ENCODE measurements at regions not wholly inside any gene's neighbourhood (a gene's known extent, or its start where the extent isn't known, plus 50 kb on each side); places are given as distances from the start of the nearest gene placed in this dataset.

- no peak overlapping the region for H3K4me2 ChIP-seq (ENCODE audit: insufficient read depth, low read length)
- in situ Hi-C loops (cut with MboI) (no loop called here), intact Hi-C loops (cut with micrococcal nuclease) (no loop called here)
- no peaks in the 10 kb centered on the region for H3K9me1 ChIP-seq (ENCODE audit: control insufficient read depth, insufficient read depth, low read length)
- H3K27me3 ChIP-seq (ENCODE audit: control insufficient read depth in 2 of 2, insufficient read depth in 2 of 2, low read length in 2 of 2), result peaks cover 10 to 45% of the 10 kb centered on the region in 2 experiments
- H2AFZ ChIP-seq (ENCODE audit: low read depth, low read length), result no peak overlapping the region
- H3K9ac ChIP-seq (ENCODE audit: insufficient read depth in 1 of 2, low read depth in 2 of 2, low read length in 2 of 2), result no peak overlapping the region
- H4K20me1 ChIP-seq (replicated peaks; ENCODE audit: control insufficient read depth, insufficient read depth, low read length), result no peaks in the 10 kb centered on the region
- H3K4me1 ChIP-seq (replicated peaks in 1 of 2; ENCODE audit: control insufficient read depth in 2 of 2, insufficient read depth in 2 of 2, low read length in 2 of 2), result no peaks in the 10 kb centered on the region
- H3K79me2 ChIP-seq (ENCODE audit: control insufficient read depth, insufficient read depth, low read length), result no peaks in the 10 kb centered on the region
- no peak overlapping the region for H3K27ac ChIP-seq (ENCODE audit: extremely low read depth, low read depth, low read length)
- H3K36me3 ChIP-seq (ENCODE audit: control insufficient read depth, insufficient read depth, low read length), result no peaks in the 10 kb centered on the region
- ATAC-seq (no peak), DNase-seq (ENCODE audit: extremely low read depth in 1 of 4, low spot score in 3 of 4) (no peak), FAIRE-seq (no peak)
- CTCF ChIA-PET (ENCODE audit: low intra/inter-chr PET ratio), result no interaction called here
- no peaks in the 10 kb centered on the region for H3K9me3 ChIP-seq (replicated peaks; ENCODE audit: control insufficient read depth, insufficient read depth, low read depth, low read length)
- no TSS peak for BruUV-seq (replicated peaks)
- POLR2A ChIA-PET, result interaction anchor here (0.6 kb wide), 1 partner anchor 13 kb away, joined by 3 read pairs; no protein-coding TSS in a partner anchor
- no peak for TF ChIP-seq JUNB (CRISPR knock-in tag; conservative IDR thresholded peaks at IDR 0.05)
- TF ChIP-seq CBFA2T3 (IDR thresholded peaks at IDR 0.05), result no peak
- no peak for TF ChIP-seq BHLHE40 (IDR thresholded peaks at IDR 0.05; ENCODE audit: low read length)
- no peak for TF ChIP-seq ZC3H11A (IDR thresholded peaks at IDR 0.05; ENCODE audit: low read depth, low read length)
- no peak for TF ChIP-seq NFE2 (IDR thresholded peaks at IDR 0.05; ENCODE audit: low read depth)
- TF ChIP-seq DNMT1 (IDR thresholded peaks at IDR 0.05), result no peak
- no peak for TF ChIP-seq TFE3 (CRISPR knock-in tag; IDR thresholded peaks at IDR 0.05)
- no peak for TF ChIP-seq PTRF (tag; IDR thresholded peaks at IDR 0.05)
- no peak for TF ChIP-seq MITF (IDR thresholded peaks at IDR 0.05)
- TF ChIP-seq TFAP4 (CRISPR knock-in tag; IDR thresholded peaks at IDR 0.05; ENCODE audit: borderline replicate concordance), result no peak
- no peak for TF ChIP-seq C11orf30 (IDR thresholded peaks at IDR 0.05; ENCODE audit: low read depth)
- TF ChIP-seq EGR1 (conservative IDR thresholded peaks at IDR 0.05), result no peak
- TF ChIP-seq CGGBP1 (CRISPR knock-in tag; IDR thresholded peaks at IDR 0.05), result no peak
- 0% methylated on average over 2 of the region's 2 CpGs for WGBS (ENCODE audit: insufficient coverage, low coverage, missing lambda C conversion rate)
- H3K4me3 ChIP-seq, result no peak overlapping the region
These were observed 710.6 kb upstream of the ID2 start for GRCh38 chr2:7971248-7971647.

Measured in K562 (cell line).